HG03378 (cell line): ENCODE measurements at regions not wholly inside any gene's neighbourhood (a gene's known extent, or its start where the extent isn't known, plus 50 kb on each side); places are given as distances from the start of the nearest gene placed in this dataset.

ENCODE experiments used
- ATAC-seq: cut with Tn5 transposase; IDR thresholded peaks from one replicate; pipeline ENCODE4 v1.9.1; 2021; ENCODE audit warnings: mild to moderate bottlenecking, moderate library complexity; ENCODE audit not compliant: unreplicated experiment

DNA sequence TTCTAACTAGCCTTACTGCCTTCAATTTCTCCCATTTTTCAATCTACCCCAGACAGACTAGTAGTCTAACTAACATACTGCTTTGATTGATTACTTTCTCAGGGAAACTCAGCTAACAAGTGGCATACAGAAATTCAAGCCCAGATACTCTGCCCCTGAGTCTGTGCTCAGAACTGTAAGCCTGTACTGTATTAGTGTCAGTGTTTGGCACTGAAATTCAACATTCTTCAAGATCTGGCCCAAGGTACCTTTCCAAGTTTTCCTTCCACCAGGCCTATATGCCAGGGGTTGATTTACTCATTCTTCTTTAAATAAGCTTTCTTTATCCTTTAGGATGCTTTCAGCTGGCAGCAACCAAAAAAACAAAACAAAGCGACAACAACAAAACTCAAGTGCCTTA, 433.2 kb upstream of the MARCKS start:
- ATAC-seq = no peak

- no peak for ATAC-seq
These were observed 431.0 kb upstream of the MARCKS start for GRCh38 chr6:113425977-113426660.

DNA sequence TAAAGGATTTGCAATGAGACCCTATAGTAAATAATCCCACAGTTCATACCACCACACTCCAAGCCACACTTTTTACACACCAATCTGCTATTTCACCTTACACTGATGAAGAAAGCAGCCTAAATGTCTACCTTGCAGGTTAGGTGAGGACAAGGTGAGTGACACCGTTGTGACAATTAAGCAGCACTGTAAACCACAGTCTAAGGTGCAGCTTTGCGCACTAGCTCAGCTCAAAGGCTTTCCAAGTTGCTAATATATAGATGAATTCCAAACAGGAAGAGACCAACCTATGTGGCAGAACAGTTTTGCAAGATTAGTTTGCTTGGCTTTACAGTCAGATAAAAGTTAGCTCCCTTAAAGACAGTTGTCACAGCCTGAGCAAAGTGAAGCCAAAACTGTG, 429.5 kb upstream of the MARCKS start:
- no peak for ATAC-seq

GRCh38 chr6:113428702-113429101, 428.4 kb upstream of the MARCKS start:
- ATAC-seq = no peak

- no peak for ATAC-seq
These were observed 424.4 kb upstream of the MARCKS start for GRCh38 chr6:113432521-113433334.

DNA sequence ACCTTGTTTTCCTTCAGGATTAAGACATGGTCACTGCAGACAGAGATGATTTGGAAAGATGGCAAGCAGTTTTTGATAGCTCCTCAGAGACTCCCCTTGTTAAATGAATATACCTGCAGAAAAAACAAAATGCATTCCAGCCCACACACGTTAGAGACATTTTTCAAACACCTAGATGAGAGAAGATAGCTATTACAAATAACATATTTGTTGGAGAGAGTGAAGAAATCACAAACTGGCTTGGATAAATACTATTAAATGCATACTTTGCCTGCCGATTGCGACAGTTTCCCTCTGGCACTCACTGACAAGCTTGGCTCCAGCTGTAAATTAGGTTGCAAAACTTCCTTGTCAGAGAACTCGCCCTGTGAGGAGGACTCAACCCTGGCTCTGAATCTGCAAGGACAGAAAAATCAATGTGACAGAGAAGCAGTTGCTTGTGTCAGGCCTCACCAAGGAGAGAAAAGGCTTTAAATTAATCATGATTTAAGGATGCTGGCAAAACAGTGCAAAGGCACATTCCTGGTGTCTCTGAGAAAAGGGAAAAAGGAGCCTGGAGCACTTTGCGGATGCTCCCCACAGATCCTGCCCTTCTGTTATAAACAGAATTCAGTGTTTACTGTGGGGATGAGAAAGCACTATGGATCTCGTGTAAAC, 423.7 kb upstream of the MARCKS start:
- ATAC-seq = no peak

DNA sequence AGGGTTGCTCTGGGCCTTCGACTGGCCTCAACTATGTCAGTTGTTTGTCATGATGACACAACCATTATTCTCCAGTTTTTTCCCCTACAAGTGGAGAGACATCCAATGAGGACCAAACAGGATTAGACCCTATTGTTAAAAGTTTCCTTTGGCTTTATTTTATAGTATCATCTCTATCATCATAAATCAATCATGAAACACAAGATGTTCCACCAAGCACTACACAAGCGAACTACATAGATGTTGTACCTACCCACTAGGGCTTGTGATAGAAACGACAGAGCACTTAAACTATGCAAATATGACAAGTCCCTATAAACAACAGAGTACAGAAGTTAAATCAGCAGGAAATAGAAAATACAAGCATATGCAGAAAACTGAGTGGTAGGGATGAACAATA, 422.5 kb upstream of the MARCKS start:
- ATAC-seq = no peak

DNA sequence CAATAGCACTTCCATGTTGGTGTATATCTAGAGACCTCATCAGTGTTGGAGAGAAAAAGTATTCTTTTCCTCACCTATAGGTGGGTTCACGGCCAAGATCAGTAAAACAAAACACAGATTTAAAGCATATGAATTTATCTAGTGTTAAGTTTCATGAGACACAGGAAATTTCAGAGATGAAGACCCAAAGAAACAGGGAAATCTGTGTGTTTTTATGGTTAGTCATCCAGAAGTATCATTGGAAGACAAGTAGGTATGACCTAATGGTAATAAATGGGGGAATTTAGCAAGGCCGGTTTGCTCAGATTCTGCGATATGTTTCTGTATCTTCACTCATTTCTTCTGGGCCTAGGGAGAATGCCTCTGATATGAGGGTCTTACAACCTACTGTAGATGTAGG, 419.6 kb upstream of the MARCKS start:
- ATAC-seq = no peak

- ATAC-seq = no peak
These were observed 417.3 kb upstream of the MARCKS start for GRCh38 chr6:113439866-113440265.

DNA sequence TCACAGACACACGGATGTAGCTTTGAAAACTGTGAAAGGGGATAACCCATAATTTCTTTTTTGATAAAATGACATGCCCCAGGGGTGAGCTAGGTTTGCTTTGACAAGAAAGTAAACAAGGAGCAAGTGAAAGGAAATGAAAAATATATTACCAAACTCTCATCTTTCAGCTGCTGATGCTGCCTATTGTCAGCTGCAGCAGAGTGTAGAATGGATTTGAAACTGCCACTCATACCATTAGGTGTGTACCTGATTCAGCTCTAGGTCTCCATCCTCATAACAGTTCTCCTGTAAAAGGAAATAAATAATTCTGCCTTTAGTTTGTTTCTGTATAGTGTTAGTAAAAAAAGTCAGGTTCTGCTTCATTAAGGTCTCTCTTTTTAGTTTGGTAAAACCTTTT, 415.1 kb upstream of the MARCKS start:
- ATAC-seq = no peak

DNA sequence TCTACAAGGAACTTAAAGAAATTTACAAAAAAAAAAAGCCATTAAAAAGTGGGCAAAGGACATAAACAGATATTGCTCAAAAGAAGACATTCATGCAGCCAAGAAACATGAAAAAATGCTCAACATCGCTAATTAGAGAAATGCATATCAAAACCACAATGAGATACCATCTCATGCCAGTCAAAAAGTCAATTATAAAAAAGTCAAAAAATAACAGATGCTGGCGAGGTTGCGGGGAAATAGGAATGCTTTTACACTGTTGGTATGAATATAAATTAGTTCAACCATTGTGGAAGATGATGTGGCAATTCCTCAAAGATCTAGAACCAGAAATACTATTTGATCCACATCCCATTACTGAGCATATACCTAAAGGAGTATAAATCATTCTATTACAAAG, 411.9 kb upstream of the MARCKS start:
- no peak for ATAC-seq

DNA sequence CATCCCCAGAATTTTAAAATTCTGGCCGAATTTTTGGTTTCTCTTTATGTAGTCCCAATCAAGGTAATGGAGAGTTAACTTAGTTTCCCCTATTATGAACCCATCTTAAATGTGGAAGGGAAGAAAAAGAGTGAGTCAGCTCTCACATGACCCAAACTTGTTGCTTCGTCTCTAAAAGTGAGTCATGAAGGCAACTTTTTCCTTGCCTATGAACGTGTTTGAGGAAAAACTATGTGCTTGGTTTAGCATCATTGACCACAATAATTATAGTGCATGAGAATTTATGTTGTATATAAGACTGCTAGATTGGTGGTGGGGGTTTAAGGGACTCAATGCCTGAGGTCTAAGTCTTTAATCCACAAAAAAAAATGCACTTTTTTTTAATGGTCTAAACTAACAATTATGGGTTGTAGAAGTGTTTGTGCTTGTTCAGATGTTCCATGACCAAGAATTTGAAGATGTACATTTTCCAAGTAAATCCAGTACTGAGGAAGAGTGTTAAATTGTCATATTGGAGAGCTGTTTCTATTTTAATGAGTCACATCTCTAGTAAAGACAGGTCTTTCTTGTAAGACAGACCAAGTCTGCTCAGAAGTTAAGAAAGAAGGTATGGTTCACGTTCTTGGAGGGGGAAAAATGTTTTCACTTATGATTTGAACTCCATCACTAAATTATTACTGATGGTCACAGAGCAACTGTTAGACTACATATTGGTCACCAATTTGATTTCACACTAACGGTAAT, 409.9 kb upstream of the MARCKS start:
- ATAC-seq = no peak

DNA sequence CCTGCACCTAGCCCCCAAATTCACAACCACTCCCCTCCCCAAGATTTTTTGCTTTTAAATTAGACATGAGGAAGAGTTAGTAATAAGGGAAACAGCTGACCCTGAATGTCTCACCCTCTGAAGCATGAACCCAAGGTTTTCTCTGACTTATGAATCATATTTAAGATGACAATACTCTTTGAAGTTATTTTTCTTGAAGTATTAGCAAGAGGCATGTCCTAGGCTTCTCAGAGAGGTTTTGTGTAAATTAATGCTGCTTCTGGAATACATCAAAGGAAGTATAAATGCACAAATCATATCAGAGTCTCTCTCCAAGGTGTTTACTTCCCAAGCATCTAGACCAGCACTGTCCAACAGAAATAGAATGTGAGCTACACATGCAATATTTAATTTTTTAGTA, 408.1 kb upstream of the MARCKS start:
- no peak for ATAC-seq

DNA sequence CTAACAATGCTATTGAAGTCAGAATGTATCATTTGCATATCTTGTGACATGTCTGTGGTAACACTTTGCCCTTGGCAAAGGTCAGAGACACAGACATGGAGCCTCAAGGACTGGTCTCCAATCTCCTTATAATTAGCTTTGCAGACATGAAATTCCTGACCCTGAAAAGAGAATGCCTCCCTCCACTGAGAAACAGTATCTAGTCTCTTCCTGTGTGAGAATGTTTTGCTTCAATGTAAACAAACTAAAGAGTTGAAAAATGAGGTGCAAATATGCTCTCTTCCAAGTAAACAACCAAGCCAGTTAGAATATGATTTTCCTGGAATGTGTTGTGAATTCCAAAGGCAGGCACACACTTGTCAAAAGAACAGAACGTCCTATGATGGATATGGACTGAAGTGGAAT, 407.1 kb upstream of the MARCKS start:
- no peak for ATAC-seq

DNA sequence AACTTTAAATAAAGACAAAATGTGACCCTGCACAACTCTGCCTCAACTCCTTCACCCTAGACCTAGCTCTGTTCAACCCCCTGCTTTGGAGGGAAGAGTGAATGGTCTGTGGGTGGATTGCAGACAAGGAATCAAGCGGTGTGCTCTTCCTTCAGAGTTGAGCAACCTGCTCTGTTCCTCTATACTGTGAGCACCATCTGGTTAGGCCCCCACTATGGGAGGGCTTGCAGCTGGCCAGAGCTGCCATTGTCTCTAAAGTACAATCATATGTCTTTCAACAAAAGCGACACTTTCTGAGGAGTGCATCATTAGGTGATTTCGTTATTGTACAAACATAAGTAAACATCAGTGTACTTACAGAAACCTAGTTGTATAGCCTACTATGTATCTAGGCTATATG, 406.1 kb upstream of the MARCKS start:
- no peak for ATAC-seq

DNA sequence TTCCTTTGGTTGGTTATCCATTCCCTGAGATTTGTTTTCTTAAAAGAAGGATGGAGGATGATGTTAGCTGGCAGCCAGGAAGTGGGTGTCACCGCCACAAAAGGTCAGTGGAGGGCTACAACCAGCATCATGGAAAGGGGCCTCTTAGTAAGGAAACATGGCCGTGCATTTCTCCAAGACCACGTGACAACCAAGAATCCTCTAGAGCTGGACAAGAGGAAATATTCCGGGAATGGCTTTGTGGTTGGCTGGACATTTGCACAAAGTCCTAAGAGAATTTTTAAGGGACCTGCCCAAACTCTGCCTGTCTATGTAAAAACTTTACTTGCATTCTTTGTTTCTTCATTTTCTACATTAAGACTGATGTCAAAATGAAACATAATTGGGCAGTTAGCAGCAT, 399.9 kb upstream of the MARCKS start:
- no peak for ATAC-seq

GRCh38 chr6:113457751-113458150, 399.4 kb upstream of the MARCKS start:
- ATAC-seq = no peak

DNA sequence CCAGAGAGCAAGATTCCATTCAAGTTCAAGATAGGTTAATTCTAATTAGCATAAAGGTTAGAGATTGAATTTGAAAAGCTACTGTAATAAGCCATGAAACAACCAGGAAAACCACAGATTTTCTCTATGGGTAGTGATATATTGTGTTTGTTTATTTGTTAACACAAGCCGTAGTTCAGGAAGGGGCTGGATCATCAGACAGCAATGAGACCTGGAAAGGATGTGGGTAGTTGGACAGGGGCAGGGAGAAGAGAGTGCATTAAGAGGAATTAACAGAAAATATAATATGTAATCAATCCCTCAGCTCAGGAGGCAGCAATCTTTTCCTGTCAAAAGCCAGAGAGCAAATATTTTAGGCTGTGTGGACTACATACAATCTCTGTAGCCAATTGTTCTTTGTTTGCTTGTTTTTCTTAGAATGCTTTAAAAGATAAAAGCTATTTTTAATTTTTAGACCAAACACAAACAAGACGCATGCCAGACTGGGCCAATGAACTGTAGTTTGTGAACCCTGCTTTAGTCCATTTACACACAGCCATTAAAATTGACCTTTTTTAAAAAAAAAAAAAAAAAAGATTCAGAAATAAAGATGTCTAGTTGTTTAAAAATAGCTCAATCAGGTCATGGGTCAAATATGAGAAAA, 398.7 kb upstream of the MARCKS start:
- no peak for ATAC-seq

DNA sequence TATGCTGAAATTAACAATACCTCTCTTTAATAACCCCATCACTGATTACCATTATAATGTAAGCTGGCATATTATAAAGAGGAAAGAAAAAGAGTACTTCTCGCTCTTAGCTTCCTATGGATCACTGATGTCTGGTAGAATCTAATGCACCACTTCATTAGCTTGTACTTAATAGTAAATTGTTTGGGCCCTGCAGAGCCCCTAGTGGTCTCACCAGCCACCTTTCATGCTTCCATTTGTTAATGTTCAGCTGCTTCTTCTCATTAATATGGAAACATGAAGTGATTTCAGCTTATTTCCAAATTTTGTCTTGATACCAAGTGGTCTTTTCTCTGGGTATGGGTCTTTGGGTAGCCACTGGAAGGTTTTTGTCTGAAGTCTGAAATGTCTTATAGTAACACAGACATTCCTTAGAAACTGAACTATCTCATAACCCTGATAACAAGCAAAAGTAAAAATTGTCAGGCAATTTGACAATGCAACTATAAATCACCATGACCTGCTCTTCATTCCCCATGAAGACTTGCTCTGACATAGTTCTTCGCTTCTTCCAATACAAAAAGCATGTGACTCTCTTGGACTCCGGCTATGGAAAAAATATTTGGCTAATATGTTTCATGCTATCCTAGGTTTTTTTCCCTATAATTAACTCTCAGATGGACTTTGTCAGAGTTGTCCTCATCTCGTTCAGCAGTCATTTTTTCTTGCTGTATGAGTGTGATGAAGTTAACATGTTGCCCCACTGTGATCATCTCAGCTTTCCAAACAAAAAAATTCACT, 395.8 kb upstream of the MARCKS start:
- no peak for ATAC-seq

- ATAC-seq = no peak
These were observed 392.6 kb upstream of the MARCKS start for GRCh38 chr6:113464536-113464935.
